Activated T-cell treated with anti-CD3 and anti-CD28 coated beads, Interleukin-2, amount 50 U/mL, for 4 hours (primary cell): ENCODE measurements at regions not wholly inside any gene's neighbourhood (a gene's known extent, or its start where the extent isn't known, plus 50 kb on each side); places are given as distances from the start of the nearest gene placed in this dataset.
A peak's percentile ranks its signal among the peaks of the same experiment; 100 is the strongest.
"Not testable (repeated sequence)": the region's sequence is repeated elsewhere in the genome, so short reads cannot be mapped to it uniquely, and the experiment has no call there.

ENCODE experiments used
- ATAC-seq, 2 donors: fragments of 200-7000 bp; cut with Tn5 transposase; one replicate each; pipeline ENCODE4 v1.10.0; 2021
- DNase-seq: peaks from one replicate; pipeline ENCODE4 v3.0.0-alpha.2; 2020
- H3K27me3 Mint-ChIP-seq: one replicate; pipeline ENCODE4 v1.8.0; 2021; ENCODE audit warnings: low read depth, mixed read lengths
- H3K36me3 Mint-ChIP-seq: one replicate; pipeline ENCODE4 v1.8.0; 2022; ENCODE audit warnings: mixed read lengths; ENCODE audit not compliant: insufficient read depth
- H3K4me1 Mint-ChIP-seq: one replicate; pipeline ENCODE4 v1.8.0; 2021; ENCODE audit warnings: low read depth, mixed read lengths
- H3K4me3 Mint-ChIP-seq: one replicate; pipeline ENCODE4 v1.8.0; 2021; ENCODE audit warnings: mild to moderate bottlenecking, moderate library complexity, mixed read lengths
- H3K9me3 Mint-ChIP-seq: one replicate; pipeline ENCODE4 v1.8.0; 2021; ENCODE audit warnings: mixed read lengths

DNA sequence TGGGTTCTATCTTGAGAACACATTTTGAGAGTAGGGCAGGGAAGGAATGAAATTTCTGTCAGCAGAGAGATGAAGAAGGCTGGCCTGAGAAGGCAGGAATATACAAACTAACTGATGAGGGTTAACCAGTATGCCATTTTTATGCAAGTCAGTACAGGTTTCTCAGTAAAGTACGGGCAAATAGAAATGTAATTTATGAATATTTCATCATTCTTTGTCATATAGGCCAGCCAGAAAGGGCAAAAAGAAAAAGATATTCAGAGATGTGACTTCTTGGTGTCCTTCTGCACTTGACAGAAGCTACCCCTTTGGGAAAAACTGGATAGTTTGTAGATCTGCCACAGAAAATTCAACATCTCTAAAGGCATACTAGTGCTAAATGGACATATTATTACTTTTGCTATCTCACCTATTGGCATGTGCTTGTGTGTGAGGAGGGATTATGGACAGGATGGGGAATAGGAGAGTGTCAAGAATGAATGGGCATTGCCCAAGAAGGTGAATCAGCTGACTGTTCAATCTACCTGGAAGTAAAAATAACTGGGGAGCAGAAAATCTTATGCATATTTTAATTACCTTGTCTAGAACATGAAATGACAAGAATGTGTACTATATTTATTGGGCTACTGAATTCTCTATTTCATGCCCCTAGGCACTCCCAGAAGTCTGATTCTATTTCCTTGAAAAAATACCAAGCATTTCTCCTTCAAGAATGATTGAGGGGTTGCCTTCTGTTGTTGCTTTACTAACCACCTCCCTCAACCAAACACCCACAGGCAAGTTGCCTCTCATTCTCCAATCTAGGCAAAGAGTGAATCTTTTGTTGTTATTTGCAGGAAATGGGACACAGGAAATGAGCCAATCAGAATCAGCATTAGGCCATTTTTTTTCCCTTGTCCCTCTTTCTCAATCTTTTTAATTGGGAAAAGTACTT, 175.1 kb upstream of the SLC38A2 start:
- H3K36me3 Mint-ChIP-seq: peaks cover 3% of the 10 kb centered on the region
- peaks cover 64% of the 10 kb centered on the region for H3K4me1 Mint-ChIP-seq
- peaks cover 5% of the 10 kb centered on the region for H3K9me3 Mint-ChIP-seq
- ATAC-seq (no peak), DNase-seq (no peak)
- no peaks in the 10 kb centered on the region for H3K27me3 Mint-ChIP-seq
- H3K4me3 Mint-ChIP-seq: no peak overlapping the region

DNA sequence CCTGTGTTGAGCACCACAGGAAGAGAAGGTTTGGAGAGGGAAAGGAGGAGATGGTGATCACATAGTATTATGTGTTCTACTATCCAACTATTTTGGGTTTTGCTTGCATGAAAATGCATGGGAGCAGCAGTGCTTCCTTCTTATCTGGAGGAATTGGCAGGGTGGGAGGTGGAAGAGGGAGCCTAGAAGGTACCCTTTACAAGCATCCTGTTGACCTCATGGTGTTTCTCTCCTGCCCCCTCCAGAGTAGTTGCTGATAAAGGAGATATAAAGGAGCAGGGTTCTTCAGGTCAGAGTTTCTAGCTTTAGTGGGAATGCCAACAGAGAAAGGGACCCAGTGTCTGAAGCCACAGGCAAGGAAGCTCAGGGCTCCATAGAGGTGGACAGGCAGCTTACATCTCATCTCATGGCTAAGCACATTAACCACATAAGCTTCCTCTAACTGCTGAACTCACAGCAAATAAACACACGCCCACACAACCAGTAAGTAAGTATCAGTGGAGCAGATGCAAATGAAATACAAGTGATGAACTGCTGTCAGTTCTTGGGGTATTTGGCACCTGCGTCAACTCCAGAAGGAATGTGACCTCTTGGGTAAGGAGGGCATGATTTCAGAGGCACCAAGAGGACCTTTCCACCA, 174.2 kb upstream of the SLC38A2 start:
- ATAC-seq (peak; percentile 20 to 53), DNase-seq (no peak)
- H3K4me1 Mint-ChIP-seq: peaks cover 64% of the 10 kb centered on the region
- no peak overlapping the region for H3K4me3 Mint-ChIP-seq
- no peaks in the 10 kb centered on the region for H3K27me3 Mint-ChIP-seq
- peaks cover 5% of the 10 kb centered on the region for H3K9me3 Mint-ChIP-seq
- H3K36me3 Mint-ChIP-seq: peaks cover 3% of the 10 kb centered on the region

DNA sequence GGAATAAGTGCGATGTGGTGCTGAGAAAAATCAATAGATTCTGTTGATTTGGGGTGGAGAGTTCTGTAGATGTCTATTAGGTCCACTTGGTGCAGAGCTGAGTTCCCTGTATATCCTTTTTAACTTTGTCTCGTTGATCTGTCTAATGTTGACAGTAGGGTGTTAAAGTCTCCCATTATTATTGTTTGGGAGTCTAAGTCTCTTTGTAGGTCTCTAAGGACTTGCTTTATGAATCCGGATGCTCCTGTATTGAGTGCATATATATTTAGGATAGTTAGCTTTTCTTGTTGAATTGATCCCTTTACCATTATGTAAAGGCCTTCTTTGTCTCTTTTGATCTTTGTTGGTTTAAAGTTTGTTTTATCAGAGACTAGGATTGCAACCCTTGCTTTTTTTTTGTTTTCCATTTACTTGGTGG, 170.8 kb upstream of the SLC38A2 start:
- not testable (repeated sequence) for H3K27me3 Mint-ChIP-seq, ATAC-seq, H3K4me3 Mint-ChIP-seq

DNA sequence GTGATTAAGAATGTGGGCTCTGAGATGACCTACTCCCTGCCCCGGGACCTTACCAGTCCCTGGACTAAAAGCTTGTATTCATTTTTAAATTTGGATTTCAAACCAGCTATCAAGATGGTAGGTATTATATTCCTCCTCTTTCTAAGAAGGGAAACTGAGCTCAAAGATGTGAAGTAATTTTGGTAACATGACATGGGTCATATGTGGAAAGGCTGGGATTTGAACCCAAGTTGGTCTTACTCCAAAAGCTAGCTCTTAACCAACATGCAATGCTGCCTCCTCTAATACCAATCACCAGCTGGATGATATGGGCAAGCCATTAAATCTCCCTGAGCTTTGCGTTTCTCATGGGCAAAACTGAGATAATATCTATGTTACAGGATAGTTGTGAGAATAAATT, 166.4 kb upstream of the SLC38A2 start:
- Mint-ChIP-seq H3K4me3 (no peak overlapping the region), H3K4me1 (peaks cover 9% of the 10 kb centered on the region)
- no peak for DNase-seq

More for the DNA sequence above, 170.8 kb upstream of the SLC38A2 start:
- peaks cover 10% of the 10 kb centered on the region for H3K9me3 Mint-ChIP-seq
- peaks cover 33% of the 10 kb centered on the region for H3K4me1 Mint-ChIP-seq
- DNase-seq, H3K36me3 Mint-ChIP-seq: not testable (repeated sequence)

DNA sequence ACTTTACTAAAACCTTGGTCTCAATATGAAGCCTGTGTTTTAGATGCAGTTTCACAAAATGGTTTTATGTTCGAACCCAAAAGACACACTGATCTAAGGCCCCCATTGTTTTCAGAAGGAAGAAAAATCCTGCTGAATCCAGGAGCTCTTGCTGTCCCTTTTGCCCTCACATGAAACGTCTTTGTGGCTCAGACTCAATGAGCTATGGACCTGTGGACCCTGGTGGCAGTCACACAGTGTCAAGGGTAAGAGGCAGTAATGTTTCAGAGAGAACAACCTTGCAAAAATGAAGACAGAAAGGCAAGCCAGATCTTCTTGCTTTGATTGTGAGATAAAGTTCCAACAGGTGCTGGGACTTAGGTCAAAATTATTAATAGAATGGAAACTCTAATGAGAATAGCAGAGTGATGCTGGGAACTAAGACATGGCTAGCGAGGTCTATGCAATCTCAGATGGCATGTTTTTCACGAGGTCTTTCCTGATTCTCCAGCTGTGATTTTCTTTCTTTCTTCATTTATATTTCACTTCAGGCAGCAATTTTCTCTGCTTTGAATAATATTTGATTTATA, 164.9 kb upstream of the SLC38A2 start:
- no peak overlapping the region for H3K4me3 Mint-ChIP-seq
- H3K36me3 Mint-ChIP-seq: no peaks in the 10 kb centered on the region
- H3K9me3 Mint-ChIP-seq: peaks cover 5% of the 10 kb centered on the region
- no peak for ATAC-seq
- DNase-seq: no peak
- peaks cover 3% of the 10 kb centered on the region for H3K4me1 Mint-ChIP-seq
- no peaks in the 10 kb centered on the region for H3K27me3 Mint-ChIP-seq

More for the DNA sequence above, 166.4 kb upstream of the SLC38A2 start:
- Mint-ChIP-seq H3K36me3 (no peaks in the 10 kb centered on the region), H3K27me3 (no peaks in the 10 kb centered on the region), H3K9me3 (peaks cover 5% of the 10 kb centered on the region)
- no peak for ATAC-seq

DNA sequence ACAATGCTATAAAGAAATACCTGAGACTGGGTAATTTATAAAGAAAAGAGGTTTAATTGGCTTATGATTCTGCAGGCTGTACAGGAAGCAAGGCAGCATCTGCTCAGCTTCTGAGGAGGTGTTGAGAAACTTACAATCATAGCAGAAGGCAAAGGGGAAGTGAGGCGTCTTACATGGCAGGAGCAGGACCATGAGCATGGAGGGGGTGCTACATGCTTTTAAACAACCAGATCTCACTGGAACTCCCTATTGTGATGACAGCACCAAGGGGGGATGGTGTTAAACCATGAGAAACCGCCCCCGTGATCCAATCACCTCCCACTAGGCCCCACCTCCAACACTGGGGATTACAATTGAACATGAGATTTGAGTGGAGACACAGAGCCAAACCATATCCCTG, 163.7 kb upstream of the SLC38A2 start:
- H3K36me3 Mint-ChIP-seq, H3K27me3 Mint-ChIP-seq, DNase-seq, H3K9me3 Mint-ChIP-seq, ATAC-seq, H3K4me3 Mint-ChIP-seq, H3K4me1 Mint-ChIP-seq: not testable (repeated sequence)

DNA sequence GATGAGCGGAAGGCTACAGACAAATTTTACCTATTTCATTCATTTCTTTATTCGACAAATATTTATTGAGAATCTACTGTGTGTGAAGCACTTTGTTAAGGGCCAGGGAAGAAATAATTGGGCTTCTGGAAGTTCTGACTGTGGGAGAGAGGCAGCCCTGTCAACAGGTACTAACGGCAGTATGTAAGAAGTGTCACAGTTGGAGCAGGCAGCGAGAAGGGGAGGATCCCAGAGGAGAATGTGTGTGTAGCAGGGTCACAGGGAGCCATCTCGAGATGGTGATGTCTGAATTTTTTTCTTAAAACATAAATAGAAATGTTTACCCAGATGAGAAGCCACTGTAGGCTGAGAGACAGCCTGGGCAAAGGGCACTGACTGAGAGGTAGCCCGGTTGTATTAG, 163.3 kb upstream of the SLC38A2 start:
- Mint-ChIP-seq H3K4me1 (peaks cover 3% of the 10 kb centered on the region), H3K4me3 (no peak overlapping the region), H3K36me3 (no peaks in the 10 kb centered on the region), H3K9me3 (no peaks in the 10 kb centered on the region), H3K27me3 (no peaks in the 10 kb centered on the region)
- ATAC-seq: no peak
- no peak for DNase-seq

DNA sequence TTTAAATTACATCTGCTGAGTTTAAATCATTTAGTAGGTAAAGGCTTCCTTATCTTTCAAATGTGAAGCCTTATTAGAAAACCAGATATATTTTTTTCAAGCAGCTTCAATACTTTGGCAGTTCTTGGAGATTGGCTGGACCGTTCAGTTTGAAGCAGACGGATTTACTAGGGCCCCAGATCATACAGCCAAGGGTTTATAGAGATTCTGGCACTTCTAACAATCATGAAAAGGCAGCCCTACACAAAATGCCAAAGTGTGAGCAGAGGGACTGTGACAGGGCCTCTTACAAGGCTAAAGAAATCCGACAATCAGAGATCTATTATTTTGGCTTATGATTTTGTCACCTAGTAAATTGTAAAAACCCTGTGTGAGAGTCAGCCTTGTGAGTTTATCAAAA, 162.8 kb upstream of the SLC38A2 start:
- Mint-ChIP-seq H3K4me3 (no peak overlapping the region), H3K36me3 (no peaks in the 10 kb centered on the region), H3K27me3 (no peaks in the 10 kb centered on the region), H3K9me3 (no peaks in the 10 kb centered on the region), H3K4me1 (peaks cover 3% of the 10 kb centered on the region)
- no peak for ATAC-seq
- DNase-seq: no peak

DNA sequence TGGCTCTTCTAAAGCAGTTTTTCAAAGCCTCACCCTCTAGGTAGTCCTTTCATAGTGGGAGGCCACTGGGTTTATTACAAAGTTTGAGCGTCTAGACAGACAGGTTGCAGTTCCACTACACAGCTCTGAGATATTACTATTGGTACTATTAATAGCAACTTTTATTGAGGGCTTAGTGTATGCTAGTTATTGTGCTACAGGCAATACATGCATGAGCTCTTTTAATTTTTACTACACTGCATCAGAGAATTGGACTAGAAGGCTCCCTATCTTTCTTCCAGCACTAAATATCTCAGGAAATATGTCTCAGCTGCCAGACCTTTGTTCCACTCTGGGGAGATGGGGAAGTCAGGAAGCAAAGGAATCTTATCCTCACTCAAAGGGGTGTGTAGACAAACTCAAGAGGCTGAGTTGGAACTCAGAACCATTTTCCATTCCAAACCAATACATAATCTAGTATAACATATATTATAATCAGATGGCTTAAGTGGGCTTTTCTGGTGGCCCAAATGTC, 161.8 kb upstream of the SLC38A2 start:
- DNase-seq: no peak
- no peaks in the 10 kb centered on the region for H3K36me3 Mint-ChIP-seq
- no peaks in the 10 kb centered on the region for H3K27me3 Mint-ChIP-seq
- ATAC-seq: no peak
- H3K4me3 Mint-ChIP-seq: no peak overlapping the region
- H3K9me3 Mint-ChIP-seq: peaks cover under 1% of the 10 kb centered on the region
- H3K4me1 Mint-ChIP-seq: peaks cover 3% of the 10 kb centered on the region

DNA sequence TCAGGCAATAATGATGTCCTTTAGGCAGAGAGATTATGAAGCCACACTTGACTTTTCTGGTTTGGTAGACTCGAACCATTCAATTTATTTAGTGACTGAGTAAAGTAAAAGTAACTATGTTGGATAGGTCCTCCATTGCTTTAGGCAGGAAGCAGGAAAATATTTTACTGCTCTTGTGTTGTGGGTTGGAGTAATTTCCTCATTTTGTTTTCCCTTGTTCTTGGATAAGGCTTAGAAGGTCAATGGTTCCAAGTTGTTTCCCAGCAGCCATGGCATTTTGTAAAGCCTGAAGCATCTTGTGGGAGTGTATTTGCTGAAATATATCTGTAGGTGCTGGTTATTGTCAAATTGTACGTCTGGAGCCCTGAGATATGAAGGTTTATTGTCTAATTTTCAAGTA, 161.2 kb upstream of the SLC38A2 start:
- H3K4me3 Mint-ChIP-seq: no peak overlapping the region

DNA sequence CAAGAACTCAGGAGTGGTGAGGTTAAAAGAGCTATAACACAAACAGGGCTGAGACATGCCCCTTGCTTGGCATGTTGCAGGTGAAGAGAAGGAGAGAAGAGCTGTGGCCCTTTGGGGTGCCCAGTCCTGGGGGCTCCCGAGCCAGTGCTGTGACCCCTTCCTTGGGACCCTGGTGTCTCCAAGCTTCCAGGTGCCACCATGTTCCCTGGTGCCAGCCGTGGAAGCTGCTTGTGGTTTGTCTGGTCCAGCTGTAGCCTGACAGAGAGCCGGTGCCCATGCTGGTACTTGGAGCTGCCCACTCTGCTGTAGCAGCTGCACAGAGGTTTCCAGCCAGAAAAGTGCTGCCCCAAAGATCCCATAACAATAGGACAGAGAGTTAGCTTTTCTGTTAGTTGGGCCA, 159.2 kb upstream of the SLC38A2 start:
- H3K36me3 Mint-ChIP-seq: no peaks in the 10 kb centered on the region
- no peaks in the 10 kb centered on the region for H3K27me3 Mint-ChIP-seq
- no peak for DNase-seq
- no peak for ATAC-seq
- H3K9me3 Mint-ChIP-seq: peaks cover 5% of the 10 kb centered on the region
- H3K4me1 Mint-ChIP-seq: peaks cover 3% of the 10 kb centered on the region
- H3K4me3 Mint-ChIP-seq: no peak overlapping the region

More for the DNA sequence above, 161.2 kb upstream of the SLC38A2 start:
- DNase-seq (no peak), ATAC-seq (no peak)
- Mint-ChIP-seq H3K36me3 (no peaks in the 10 kb centered on the region), H3K27me3 (no peaks in the 10 kb centered on the region), H3K4me1 (peaks cover 3% of the 10 kb centered on the region), H3K9me3 (peaks cover 5% of the 10 kb centered on the region)

DNA sequence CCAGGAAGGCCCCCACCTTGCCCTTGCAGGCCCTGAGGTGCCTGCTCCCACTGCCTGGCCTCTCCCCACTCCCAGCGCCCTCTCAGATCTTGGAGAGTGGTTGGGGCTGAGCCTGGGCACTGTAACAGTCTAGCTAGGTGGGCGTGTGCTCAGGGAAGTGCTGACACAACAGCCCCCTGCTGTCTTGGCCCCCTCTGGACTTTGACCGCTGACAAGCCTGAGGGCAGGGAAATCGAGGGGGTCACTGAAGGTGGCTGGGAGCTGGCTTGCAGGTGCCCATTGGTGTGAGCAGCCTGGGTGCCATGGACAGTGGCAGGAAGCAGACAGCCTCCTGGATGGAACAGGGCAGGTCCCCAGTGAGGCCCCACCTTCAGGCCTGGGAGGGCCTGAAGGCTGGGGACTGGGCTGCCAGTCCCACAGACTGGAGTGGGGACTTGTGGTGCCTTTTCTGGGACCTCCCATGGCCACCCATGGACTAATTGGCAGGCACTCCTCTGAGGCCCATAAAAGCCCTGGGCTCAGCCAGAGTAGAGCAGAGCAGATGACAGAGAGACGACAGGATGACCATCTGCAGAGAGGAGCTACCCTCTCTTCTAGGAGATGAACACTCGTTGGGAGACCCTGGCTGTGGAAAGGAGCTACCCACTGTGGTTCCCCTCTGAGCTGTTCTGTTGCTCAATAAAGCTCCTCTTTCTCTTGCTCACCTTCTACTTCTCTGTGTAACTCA, 158.6 kb upstream of the SLC38A2 start:
- Mint-ChIP-seq H3K4me1 (peaks cover under 1% of the 10 kb centered on the region), H3K27me3 (no peaks in the 10 kb centered on the region), H3K9me3 (peaks cover 5% of the 10 kb centered on the region), H3K4me3 (no peak overlapping the region), H3K36me3 (no peaks in the 10 kb centered on the region)
- no peak for ATAC-seq
- DNase-seq: no peak

DNA sequence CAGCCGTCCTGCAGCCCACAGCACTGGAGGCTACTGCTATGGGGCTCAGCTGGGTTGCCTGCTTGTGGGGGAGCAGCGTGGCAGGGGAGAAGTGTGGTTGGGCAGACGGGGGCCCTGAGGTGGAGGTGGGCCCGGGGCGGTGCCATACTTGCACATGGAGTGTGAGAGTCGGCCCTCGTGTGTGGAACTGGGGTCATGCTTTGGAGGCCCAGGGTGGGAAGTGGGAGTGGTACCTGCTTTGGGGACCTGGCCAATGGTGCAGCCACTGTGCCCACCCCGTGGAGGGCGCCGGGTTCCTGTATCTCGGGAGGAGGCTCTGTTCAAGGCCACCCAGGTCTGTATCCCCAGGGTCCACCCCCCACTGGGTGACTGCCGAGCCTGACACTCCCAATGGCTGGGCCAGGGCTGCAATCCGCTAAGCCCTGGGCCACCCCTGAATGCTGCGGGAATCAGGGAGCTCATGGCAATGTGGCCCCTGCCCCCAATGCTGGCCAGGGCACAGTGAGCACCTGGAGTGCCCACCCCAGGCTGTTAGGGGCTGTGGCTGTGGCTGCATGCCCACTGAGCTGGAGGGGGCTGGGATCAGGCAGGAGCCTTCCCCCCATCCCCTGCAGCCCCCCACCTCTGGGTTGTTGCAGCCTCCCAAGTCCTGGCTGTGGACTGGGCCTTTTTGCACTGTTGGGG, 157.9 kb upstream of the SLC38A2 start:
- Mint-ChIP-seq H3K9me3 (peaks cover 5% of the 10 kb centered on the region), H3K4me3 (no peak overlapping the region), H3K4me1 (no peaks in the 10 kb centered on the region), H3K27me3 (no peaks in the 10 kb centered on the region), H3K36me3 (no peaks in the 10 kb centered on the region)
- ATAC-seq (no peak), DNase-seq (no peak)
